NCI-H1436 (cell line): ENCODE measurements at regions not wholly inside any gene's neighbourhood (a gene's known extent, or its start where the extent isn't known, plus 50 kb on each side); places are given as distances from the start of the nearest gene placed in this dataset.
A peak's percentile ranks its signal among the peaks of the same experiment; 100 is the strongest.

Experiments
- DNase-seq: peaks from one replicate; lab custom pipeline; 2025; lab: John Stamatoyannopoulos, UW

- DNase-seq, result no peak
Measured at GRCh38 chr12:63319386-63319785, 168.4 kb upstream of the AVPR1A start.

- no peak for DNase-seq
Measured at GRCh38 chr12:63318933-63319332, 167.9 kb upstream of the AVPR1A start.

GRCh38 chr12:63318313-63318712 is 167.3 kb upstream of the AVPR1A start:
- no peak for DNase-seq

- DNase-seq, result no peak
Measured at GRCh38 chr12:63317880-63318279, 166.9 kb upstream of the AVPR1A start.

GRCh38 chr12:63317286-63317846 is 166.4 kb upstream of the AVPR1A start:
- DNase-seq, result no peak

GRCh38 chr12:63313139-63313538 is 162.1 kb upstream of the AVPR1A start:
- DNase-seq, result no peak

GRCh38 chr12:63308671-63309070 is 157.7 kb upstream of the AVPR1A start:
- no peak for DNase-seq

GRCh38 chr12:63307849-63308248 is 156.8 kb upstream of the AVPR1A start:
- no peak for DNase-seq

- no peak for DNase-seq
Measured at GRCh38 chr12:63305901-63306875, 155.2 kb upstream of the AVPR1A start.

GRCh38 chr12:63304887-63305316 is 153.9 kb upstream of the AVPR1A start:
- no peak for DNase-seq

- no peak for DNase-seq
Measured at GRCh38 chr12:63302941-63303536, 152.0 kb upstream of the AVPR1A start.

GRCh38 chr12:63302269-63302940 is 151.4 kb upstream of the AVPR1A start:
- DNase-seq, result no peak

- DNase-seq, result no peak
Measured at GRCh38 chr12:63301311-63301710, 150.3 kb upstream of the AVPR1A start.

- no peak for DNase-seq
Measured at GRCh38 chr12:63298386-63298930, 147.5 kb upstream of the AVPR1A start.

GRCh38 chr12:63294327-63294632 is 143.3 kb upstream of the AVPR1A start:
- DNase-seq, result no peak

GRCh38 chr12:63292471-63293221 is 141.6 kb upstream of the AVPR1A start:
- no peak for DNase-seq

- peak; percentile 10 for DNase-seq
Measured at GRCh38 chr12:63276537-63277365, 125.8 kb upstream of the AVPR1A start.

- no peak for DNase-seq
Measured at GRCh38 chr12:63266988-63267387, 116.0 kb upstream of the AVPR1A start.

GRCh38 chr12:63264629-63265028 is 113.6 kb upstream of the AVPR1A start:
- DNase-seq, result no peak

- DNase-seq, result no peak
Measured at GRCh38 chr12:63250486-63250885, 99.5 kb upstream of the AVPR1A start.

- no peak for DNase-seq
Measured at GRCh38 chr12:63238892-63239291, 87.9 kb upstream of the AVPR1A start.
